PC-9 (cell line): ENCODE measurements at regions not wholly inside any gene's neighbourhood (a gene's known extent, or its start where the extent isn't known, plus 50 kb on each side); places are given as distances from the start of the nearest gene placed in this dataset.

Experiments used
- BruUV-seq: library from RNA; stranded (reverse); fragments of 400-500 nt; replicated peaks from 2 replicates; lab custom pipeline; 2021; lab: Mats Ljungman, UMichigan
- CTCF ChIA-PET: fragments of 300-600 bp; sonication (Branson Sonifier 250); formaldehyde crosslinking; loops from one replicate; lab custom pipeline; 2022; ENCODE audit warnings: antibody characterized with exemption; lab: Charles Lee
- POLR2A ChIA-PET: fragments of 300-600 bp; sonication (Branson Sonifier 250); formaldehyde crosslinking; loops from one replicate; lab custom pipeline; 2022; ENCODE audit warnings: antibody characterized with exemption; ENCODE audit not compliant: unreplicated experiment; lab: Charles Lee
- DNase-seq, 2 experiments: peaks; one replicate each; pipeline versions ENCODE4 v3.0.0 to v3.0.0-alpha.2; 2015 to 2022; ENCODE audit warnings: mixed read lengths in 1 of 2
- H2AFZ ChIP-seq: fragments of 200-600 bp; sonication (generic); 2 replicates; pipeline ENCODE4 v1.8.1; 2017; ENCODE audit warnings: antibody characterized with exemption
- H3F3A ChIP-seq: fragments of 200-600 bp; sonication (generic); 2 replicates; pipeline ENCODE4 v1.8.1; 2017; ENCODE audit warnings: antibody characterized with exemption, mild to moderate bottlenecking, low read depth; ENCODE audit not compliant: insufficient read depth
- H3K27ac ChIP-seq: fragments of 200-600 bp; sonication (generic); 2 replicates; pipeline ENCODE4 v1.6.1; 2016; ENCODE audit warnings: mixed run types
- H3K27me3 ChIP-seq: fragments of 200-600 bp; sonication (generic); 2 replicates; pipeline ENCODE4 v1.6.1; 2016; ENCODE audit warnings: low read depth, mixed run types; ENCODE audit not compliant: insufficient read depth
- H3K36me3 ChIP-seq: fragments of 200-600 bp; sonication (generic); 2 replicates; pipeline ENCODE4 v1.6.1; 2016; ENCODE audit warnings: low read depth, mixed run types
- H3K4me1 ChIP-seq: fragments of 200-600 bp; sonication (generic); replicated peaks from 2 replicates; pipeline ENCODE4 v1.6.1; 2016; ENCODE audit warnings: mixed run types; ENCODE audit not compliant: insufficient read depth
- H3K4me2 ChIP-seq: fragments of 200-600 bp; sonication (generic); 2 replicates; pipeline ENCODE4 v1.6.1; 2017; ENCODE audit warnings: mixed run types
- H3K4me3 ChIP-seq: fragments of 200-600 bp; sonication (generic); 2 replicates; pipeline ENCODE4 v1.6.1; 2016; ENCODE audit warnings: mixed run types
- H3K79me2 ChIP-seq: fragments of 200-600 bp; sonication (generic); 2 replicates; pipeline ENCODE4 v1.6.1; 2017; ENCODE audit warnings: low read depth, mixed run types
- H3K9me2 ChIP-seq: fragments of 200-600 bp; sonication (generic); 2 replicates; pipeline ENCODE4 v1.8.1; 2017; ENCODE audit warnings: mild to moderate bottlenecking; ENCODE audit not compliant: insufficient read depth
- H3K9me3 ChIP-seq: fragments of 200-600 bp; sonication (generic); 2 replicates; pipeline ENCODE4 v1.8.1; 2016; ENCODE audit warnings: low read depth; ENCODE audit not compliant: insufficient read depth
- H4K20me1 ChIP-seq: fragments of 200-600 bp; sonication (generic); 2 replicates; pipeline ENCODE4 v1.8.1; 2017; ENCODE audit not compliant: insufficient read depth
- EZH2 ChIP-seq: fragments of 200-600 bp; sonication (generic); IDR thresholded peaks from 2 replicates; pipeline ENCODE4 v1.8.0; 2017; ENCODE audit warnings: antibody characterized with exemption, low read depth
- intact Hi-C: fragments of 100-400 bp; cut with micrococcal nuclease; formaldehyde crosslinking; loops from one replicate; pipeline ENCODE4 v1.10.0; 2022; ENCODE audit not compliant: unreplicated experiment
- TF ChIP-seq, protein P1 (sequence below): fragments of 200-600 bp; sonication (generic); conservative IDR thresholded peaks from 2 replicates; pipeline ENCODE4 v1.6.1; 2017; ENCODE audit warnings: mixed run types, antibody characterized with exemption, mild to moderate bottlenecking, moderate library complexity

GRCh38 chr5:165305596-165305995, 1800.2 kb downstream of the MAT2B start:
- H3K79me2 ChIP-seq: no peaks in the 10 kb centered on the region
- POLR2A ChIA-PET: no interaction called here
- H3K9me2 ChIP-seq: no peaks in the 10 kb centered on the region; the same call in 1 of the 2 replicates
- H3K4me1 ChIP-seq: no peaks in the 10 kb centered on the region
- DNase-seq: no peak
- TF ChIP-seq, protein P1, sequence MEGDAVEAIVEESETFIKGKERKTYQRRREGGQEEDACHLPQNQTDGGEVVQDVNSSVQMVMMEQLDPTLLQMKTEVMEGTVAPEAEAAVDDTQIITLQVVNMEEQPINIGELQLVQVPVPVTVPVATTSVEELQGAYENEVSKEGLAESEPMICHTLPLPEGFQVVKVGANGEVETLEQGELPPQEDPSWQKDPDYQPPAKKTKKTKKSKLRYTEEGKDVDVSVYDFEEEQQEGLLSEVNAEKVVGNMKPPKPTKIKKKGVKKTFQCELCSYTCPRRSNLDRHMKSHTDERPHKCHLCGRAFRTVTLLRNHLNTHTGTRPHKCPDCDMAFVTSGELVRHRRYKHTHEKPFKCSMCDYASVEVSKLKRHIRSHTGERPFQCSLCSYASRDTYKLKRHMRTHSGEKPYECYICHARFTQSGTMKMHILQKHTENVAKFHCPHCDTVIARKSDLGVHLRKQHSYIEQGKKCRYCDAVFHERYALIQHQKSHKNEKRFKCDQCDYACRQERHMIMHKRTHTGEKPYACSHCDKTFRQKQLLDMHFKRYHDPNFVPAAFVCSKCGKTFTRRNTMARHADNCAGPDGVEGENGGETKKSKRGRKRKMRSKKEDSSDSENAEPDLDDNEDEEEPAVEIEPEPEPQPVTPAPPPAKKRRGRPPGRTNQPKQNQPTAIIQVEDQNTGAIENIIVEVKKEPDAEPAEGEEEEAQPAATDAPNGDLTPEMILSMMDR: no peak
- TF ChIP-seq EZH2: no peak
- H3F3A ChIP-seq: no peaks in the 10 kb centered on the region
- no TSS peak for BruUV-seq
- intact Hi-C loops: no loop called here
- H3K9me3 ChIP-seq: no peaks in the 10 kb centered on the region
- H3K27me3 ChIP-seq: no peaks in the 10 kb centered on the region
- no peak overlapping the region for H3K4me3 ChIP-seq
- no peak overlapping the region for H2AFZ ChIP-seq
- no peak overlapping the region for H3K27ac ChIP-seq
- CTCF ChIA-PET: no interaction called here
- no peak overlapping the region for H3K4me2 ChIP-seq
- H3K36me3 ChIP-seq: no peaks in the 10 kb centered on the region
- H4K20me1 ChIP-seq: no peaks in the 10 kb centered on the region

DNA sequence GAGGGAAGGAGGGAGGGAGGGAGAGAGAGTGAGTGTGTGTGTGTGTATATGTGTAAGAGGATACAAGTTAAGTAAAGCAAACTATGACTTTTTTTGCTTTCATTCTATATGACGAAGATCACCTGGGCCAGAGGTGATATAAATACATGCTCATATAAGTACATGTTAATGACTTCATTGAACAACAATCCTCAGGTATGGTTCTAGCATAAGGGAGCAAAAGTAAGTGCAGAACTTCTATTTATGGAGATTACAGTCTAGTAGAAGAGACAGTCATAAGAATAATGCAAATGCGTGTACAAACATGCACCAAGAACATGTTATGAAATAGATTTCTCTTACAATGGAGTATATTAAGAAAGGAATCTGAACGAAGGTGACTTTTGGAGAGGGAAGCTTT, 1804.0 kb downstream of the MAT2B start:
- TF ChIP-seq, protein P1: no peak
- TF ChIP-seq EZH2: no peak
- no peak overlapping the region for H3K4me3 ChIP-seq
- intact Hi-C loops: no loop called here
- H3K9me3 ChIP-seq: no peaks in the 10 kb centered on the region
- ChIA-PET CTCF (no interaction called here), POLR2A (no interaction called here)
- no peaks in the 10 kb centered on the region for H3F3A ChIP-seq
- H3K27me3 ChIP-seq: no peaks in the 10 kb centered on the region
- H4K20me1 ChIP-seq: no peaks in the 10 kb centered on the region
- BruUV-seq: no TSS peak
- H3K9me2 ChIP-seq: no peaks in the 10 kb centered on the region
- no peak overlapping the region for H2AFZ ChIP-seq
- no peak overlapping the region for H3K4me2 ChIP-seq
- H3K4me1 ChIP-seq: no peaks in the 10 kb centered on the region
- DNase-seq: no peak
- no peak overlapping the region for H3K27ac ChIP-seq
- H3K79me2 ChIP-seq: no peaks in the 10 kb centered on the region
- no peaks in the 10 kb centered on the region for H3K36me3 ChIP-seq

GRCh38 chr5:165310031-165310430, 1804.6 kb downstream of the MAT2B start:
- CTCF ChIA-PET: no interaction called here
- no peaks in the 10 kb centered on the region for H3K36me3 ChIP-seq
- POLR2A ChIA-PET: no interaction called here
- H3K9me3 ChIP-seq: no peaks in the 10 kb centered on the region
- H3K27me3 ChIP-seq: no peaks in the 10 kb centered on the region
- H3K4me1 ChIP-seq: no peaks in the 10 kb centered on the region
- no peak overlapping the region for H2AFZ ChIP-seq
- H4K20me1 ChIP-seq: no peaks in the 10 kb centered on the region
- TF ChIP-seq, protein P1: no peak
- no peak for TF ChIP-seq EZH2
- no peak for DNase-seq
- no peaks in the 10 kb centered on the region for H3K79me2 ChIP-seq
- no peaks in the 10 kb centered on the region for H3F3A ChIP-seq
- intact Hi-C loops: no loop called here
- BruUV-seq: no TSS peak
- H3K27ac ChIP-seq: no peak overlapping the region
- H3K4me2 ChIP-seq: no peak overlapping the region
- H3K9me2 ChIP-seq: no peaks in the 10 kb centered on the region
- H3K4me3 ChIP-seq: no peak overlapping the region
